Fibroblast of pulmonary artery (primary cell): ENCODE measurements at regions not wholly inside any gene's neighbourhood (a gene's known extent, or its start where the extent isn't known, plus 50 kb on each side); places are given as distances from the start of the nearest gene placed in this dataset.
"Not testable (repeated sequence)": the region's sequence is repeated elsewhere in the genome, so short reads cannot be mapped to it uniquely, and the experiment has no call there.

Experiments used
- DNase-seq: peaks from one replicate; pipeline ENCODE4 v3.0.0-alpha.2; 2010; ENCODE audit warnings: low read depth
- H3K4me3 ChIP-seq: replicated peaks from 2 replicates; pipeline ENCODE4 v1.5.1; 2011; ENCODE audit warnings: low read depth, mild to moderate bottlenecking, control low read depth, low read length, moderate library complexity
- TF ChIP-seq, protein P1 (sequence below): IDR thresholded peaks from 2 replicates; pipeline ENCODE4 v1.5.1; 2011; ENCODE audit warnings: mild to moderate bottlenecking, control low read depth, low read length, inconsistent platforms; ENCODE audit errors: missing control alignments

- no peak overlapping the region for H3K4me3 ChIP-seq
- TF ChIP-seq, protein P1, sequence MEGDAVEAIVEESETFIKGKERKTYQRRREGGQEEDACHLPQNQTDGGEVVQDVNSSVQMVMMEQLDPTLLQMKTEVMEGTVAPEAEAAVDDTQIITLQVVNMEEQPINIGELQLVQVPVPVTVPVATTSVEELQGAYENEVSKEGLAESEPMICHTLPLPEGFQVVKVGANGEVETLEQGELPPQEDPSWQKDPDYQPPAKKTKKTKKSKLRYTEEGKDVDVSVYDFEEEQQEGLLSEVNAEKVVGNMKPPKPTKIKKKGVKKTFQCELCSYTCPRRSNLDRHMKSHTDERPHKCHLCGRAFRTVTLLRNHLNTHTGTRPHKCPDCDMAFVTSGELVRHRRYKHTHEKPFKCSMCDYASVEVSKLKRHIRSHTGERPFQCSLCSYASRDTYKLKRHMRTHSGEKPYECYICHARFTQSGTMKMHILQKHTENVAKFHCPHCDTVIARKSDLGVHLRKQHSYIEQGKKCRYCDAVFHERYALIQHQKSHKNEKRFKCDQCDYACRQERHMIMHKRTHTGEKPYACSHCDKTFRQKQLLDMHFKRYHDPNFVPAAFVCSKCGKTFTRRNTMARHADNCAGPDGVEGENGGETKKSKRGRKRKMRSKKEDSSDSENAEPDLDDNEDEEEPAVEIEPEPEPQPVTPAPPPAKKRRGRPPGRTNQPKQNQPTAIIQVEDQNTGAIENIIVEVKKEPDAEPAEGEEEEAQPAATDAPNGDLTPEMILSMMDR, result no peak
- no peak for DNase-seq
Observed at GRCh38 chr15:92847841-92848240, 52.3 kb upstream of the CHD2 start.

DNA sequence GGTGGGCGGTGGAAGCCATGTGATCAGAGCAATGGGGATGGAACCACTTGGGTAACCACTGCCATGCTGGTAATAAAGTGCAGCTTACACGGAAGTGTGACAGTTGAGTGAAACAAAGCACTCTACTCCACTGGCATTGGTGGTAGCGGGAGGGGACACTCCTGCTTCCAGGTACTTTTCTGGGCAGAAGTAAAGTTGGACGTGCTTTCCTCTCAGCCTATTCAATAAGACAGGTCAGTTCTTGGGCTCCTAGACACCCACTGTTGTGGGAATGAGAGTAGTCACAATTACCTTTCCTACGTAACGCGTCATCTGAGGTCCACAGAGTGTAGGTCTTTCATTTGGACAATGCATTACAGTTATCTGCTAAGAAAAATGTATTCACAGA, 51.7 kb upstream of the CHD2 start:
- TF ChIP-seq, protein P1, result no peak
- DNase-seq, result no peak

DNA sequence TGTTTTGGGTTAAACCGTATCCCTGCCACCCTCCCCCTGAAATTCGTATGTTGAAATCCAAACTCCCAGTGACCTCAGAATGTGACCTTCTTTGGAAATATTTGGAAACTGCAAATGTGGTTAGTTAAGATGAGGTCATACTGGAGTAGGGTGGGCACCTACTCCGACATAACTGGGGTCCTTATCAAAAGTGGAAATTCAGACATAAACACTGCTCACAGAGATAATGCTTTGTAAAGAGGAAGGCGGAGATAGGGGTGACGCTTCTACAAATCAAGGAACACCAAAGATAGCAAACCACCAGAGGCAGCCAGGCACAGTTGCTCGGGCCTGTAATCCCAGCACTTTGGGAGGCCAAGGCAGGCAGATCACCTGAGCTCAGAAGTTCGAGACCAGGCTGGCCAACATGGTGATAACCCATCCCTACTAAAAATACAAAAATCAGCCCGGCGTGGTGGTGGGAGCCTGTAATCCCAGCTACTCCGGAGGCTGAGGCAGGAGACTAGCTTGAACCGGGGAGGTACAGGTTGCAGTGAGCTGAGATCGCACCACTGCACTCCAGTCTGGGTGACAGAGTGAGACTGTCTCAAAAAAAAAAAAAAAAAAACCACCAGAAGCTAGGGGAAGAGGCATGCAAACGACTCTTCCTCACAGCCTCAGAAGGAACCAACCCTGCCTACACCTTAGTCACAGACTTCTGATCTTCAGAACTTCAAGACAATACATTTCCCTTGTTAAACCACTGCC, 51.1 kb upstream of the CHD2 start:
- no peak overlapping the region for H3K4me3 ChIP-seq
- TF ChIP-seq, protein P1, result no peak
- DNase-seq, result peak; percentile 97

More for the DNA sequence above, 51.7 kb upstream of the CHD2 start:
- no peak overlapping the region for H3K4me3 ChIP-seq

- DNase-seq, H3K4me3 ChIP-seq: not testable (repeated sequence)
Observed at GRCh38 chr15:92850218-92850617, 49.9 kb upstream of the CHD2 start.
